ENCODE measurements at regions not wholly inside any gene's neighbourhood (a gene's known extent, or its start where the extent isn't known, plus 50 kb on each side); places are given as distances from the start of the nearest gene placed in this dataset.

DNA sequence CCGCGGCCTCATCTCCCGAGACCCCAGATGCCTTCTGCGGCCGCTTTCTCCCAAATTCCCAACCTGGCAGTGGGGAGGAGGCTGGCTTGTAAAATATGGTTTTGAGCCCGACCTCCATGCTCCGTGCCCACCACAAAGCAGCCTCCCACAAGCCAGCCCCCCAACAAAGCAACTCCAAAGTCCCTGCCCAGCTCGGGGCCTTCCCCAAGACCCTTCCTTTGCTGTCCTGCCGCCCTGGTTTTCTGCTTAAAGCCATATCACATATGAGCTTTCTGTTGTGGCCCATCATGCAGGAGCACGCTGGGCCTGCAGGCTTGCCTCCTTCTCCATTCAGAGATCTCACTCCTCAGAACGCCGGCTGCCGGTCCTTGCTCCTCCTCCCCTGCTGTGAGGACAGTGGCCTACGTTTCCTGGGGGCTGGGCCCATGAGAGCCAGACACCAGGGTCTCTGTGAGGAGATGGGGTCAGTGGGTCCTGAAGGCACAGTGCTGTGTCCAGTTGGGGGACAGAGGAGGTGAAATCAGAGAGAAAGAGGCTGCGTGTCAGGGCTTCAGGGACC lies 680.0 kb downstream of the BRD1 start:
- no peak overlapping the region for H3K27ac ChIP-seq
- no peak for TF ChIP-seq CTCF (conservative IDR thresholded peaks at IDR 0.05)

DNA sequence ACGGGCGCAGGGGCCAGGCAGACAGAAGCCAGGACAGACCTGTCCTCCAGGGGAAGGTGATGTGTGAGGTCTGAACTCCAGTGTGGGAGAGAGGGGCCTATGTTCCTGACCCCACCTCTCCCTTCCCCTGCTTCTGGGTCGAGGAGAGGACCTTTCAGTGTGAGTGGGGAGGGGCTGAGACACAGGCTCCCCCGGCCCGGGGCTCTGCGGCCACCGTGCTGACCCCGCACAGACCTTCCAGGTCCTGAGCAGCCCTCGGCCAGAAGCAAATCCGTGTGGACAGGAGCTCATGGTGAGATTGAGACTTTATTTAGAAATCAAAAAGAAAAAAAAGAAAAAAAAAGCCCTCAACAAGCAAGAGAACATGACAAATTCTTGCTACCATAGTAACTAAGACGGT lies 680.5 kb downstream of the BRD1 start:
- no peak overlapping the region for H3K27ac ChIP-seq
- TF ChIP-seq CTCF (conservative IDR thresholded peaks at IDR 0.05) = no peak

DNA sequence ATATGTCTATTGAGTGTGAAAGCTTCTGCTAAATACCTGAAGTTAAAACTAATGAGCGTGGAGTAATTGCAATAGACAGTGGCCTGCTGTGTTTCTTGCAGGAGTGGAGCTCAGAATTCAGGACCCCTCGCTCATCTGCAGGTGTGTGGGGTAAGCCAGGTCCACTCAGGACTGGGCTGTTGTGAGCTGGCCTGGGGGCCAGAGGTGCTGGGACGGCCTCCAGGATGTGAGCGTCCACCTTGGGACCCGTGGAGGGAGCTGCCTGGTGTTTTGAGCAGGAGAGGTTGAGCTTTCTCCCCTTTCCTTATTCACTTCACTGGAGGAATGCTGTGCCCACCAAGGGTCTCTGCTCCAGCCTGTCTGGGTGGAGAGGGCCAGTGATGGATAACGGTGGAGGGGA lies 681.2 kb downstream of the BRD1 start:
- no peak for TF ChIP-seq CTCF (conservative IDR thresholded peaks at IDR 0.05)
- no peak overlapping the region for H3K27ac ChIP-seq

- H3K27ac ChIP-seq = no peak overlapping the region
- no peak for TF ChIP-seq CTCF (conservative IDR thresholded peaks at IDR 0.05)
These were observed 683.9 kb downstream of the BRD1 start for GRCh38 chr22:49143812-49144211.

- no peak for TF ChIP-seq CTCF (conservative IDR thresholded peaks at IDR 0.05)
These were observed 684.8 kb downstream of the BRD1 start for GRCh38 chr22:49142891-49143290.

GRCh38 chr22:49142296-49142695 lies 685.4 kb downstream of the BRD1 start:
- TF ChIP-seq CTCF (conservative IDR thresholded peaks at IDR 0.05) = no peak
- no peak overlapping the region for H3K27ac ChIP-seq

More at GRCh38 chr22:49142891-49143290, 684.8 kb downstream of the BRD1 start:
- no peak overlapping the region for H3K27ac ChIP-seq

GRCh38 chr22:49141761-49142160 lies 685.9 kb downstream of the BRD1 start:
- no peak for TF ChIP-seq CTCF (conservative IDR thresholded peaks at IDR 0.05)
- H3K27ac ChIP-seq = no peak overlapping the region

Measured in VCaP (cell line).